H54 (cell line): ENCODE measurements at regions not wholly inside any gene's neighbourhood (a gene's known extent, or its start where the extent isn't known, plus 50 kb on each side); places are given as distances from the start of the nearest gene placed in this dataset.
"Not testable (repeated sequence)": the region's sequence is repeated elsewhere in the genome, so short reads cannot be mapped to it uniquely, and the experiment has no call there.

Source experiments
- DNase-seq: peaks from one replicate; pipeline ENCODE4 v3.0.0; 2011; ENCODE audit warnings: low spot score, mixed read lengths; ENCODE audit not compliant: insufficient read length
- FAIRE-seq: peaks from 3 replicates; lab custom pipeline; 2011; peaks lifted over from hg19 to GRCh38; lab: Jason Lieb, UNC
- POLR2A ChIP-seq: IDR thresholded peaks from 2 replicates; pipeline ENCODE4 v1.6.1; 2011; ENCODE audit warnings: low read depth, mild to moderate bottlenecking, low read length

DNA sequence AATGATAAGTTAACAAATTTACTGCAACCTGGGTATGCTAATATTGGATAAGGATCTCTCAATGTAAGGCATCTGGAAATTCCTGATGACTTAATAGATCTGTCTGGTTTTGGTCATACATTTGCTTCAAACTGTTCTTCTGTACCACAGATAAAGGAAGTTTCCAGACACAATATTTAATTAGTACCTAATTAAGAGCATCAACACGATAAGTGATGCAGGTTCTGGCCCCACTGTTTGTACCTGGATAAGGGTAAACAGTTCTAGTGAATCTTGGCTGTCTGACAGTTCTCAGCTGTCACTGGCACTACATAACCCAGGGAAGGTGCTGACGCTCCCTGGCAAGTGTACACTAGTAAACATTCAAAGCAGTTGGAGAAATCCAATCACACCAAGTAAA lies 165.6 kb downstream of the MZT1 start:
- FAIRE-seq, result no peak

GRCh38 chr13:72559716-72560115 lies 167.7 kb downstream of the MZT1 start:
- no peak for FAIRE-seq
- DNase-seq, result no peak
- no peak for TF ChIP-seq POLR2A

More for the DNA sequence above, 165.6 kb downstream of the MZT1 start:
- no peak for TF ChIP-seq POLR2A
- no peak for DNase-seq

DNA sequence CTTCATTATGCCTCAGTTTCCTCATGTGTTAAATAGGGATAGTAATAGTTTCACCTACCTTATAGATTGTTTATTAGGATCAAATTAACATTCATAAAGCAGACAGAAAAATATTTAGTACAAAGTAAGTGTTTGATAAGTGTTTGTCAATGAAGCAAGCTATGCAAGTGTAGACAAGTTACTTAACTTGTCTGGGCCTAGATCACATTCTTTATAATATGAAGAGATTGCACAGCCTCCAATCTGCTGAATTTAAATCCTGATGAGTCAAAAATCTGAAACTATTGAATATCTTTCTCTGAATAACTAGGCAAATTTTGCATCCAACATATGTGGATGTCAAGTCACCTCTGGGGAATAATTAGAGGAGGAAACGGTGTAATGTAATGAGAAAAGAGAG lies 170.5 kb downstream of the MZT1 start:
- no peak for TF ChIP-seq POLR2A
- DNase-seq (no peak), FAIRE-seq (no peak)

DNA sequence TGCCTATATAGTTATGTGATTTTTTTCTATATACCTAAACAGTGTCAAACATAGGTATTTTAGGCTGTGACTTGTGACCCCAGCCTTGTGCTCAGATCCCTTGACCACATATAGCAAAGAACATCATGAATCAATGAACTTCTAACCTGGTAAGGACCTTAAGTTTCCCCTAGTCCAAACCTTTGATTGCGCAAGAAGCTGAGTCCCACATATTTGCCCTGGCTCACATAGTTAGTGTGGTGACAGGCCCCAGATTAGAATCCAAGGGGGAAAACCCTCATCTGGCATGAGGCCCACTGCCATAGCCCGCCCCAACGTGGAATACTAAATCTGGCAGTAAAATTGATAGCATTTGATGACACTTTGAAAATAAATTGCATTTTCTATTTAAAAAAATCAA lies 171.8 kb downstream of the MZT1 start:
- no peak for TF ChIP-seq POLR2A
- DNase-seq (no peak), FAIRE-seq (no peak)

GRCh38 chr13:72552731-72553130 lies 174.7 kb downstream of the MZT1 start:
- DNase-seq (no peak), FAIRE-seq (no peak)
- no peak for TF ChIP-seq POLR2A

DNA sequence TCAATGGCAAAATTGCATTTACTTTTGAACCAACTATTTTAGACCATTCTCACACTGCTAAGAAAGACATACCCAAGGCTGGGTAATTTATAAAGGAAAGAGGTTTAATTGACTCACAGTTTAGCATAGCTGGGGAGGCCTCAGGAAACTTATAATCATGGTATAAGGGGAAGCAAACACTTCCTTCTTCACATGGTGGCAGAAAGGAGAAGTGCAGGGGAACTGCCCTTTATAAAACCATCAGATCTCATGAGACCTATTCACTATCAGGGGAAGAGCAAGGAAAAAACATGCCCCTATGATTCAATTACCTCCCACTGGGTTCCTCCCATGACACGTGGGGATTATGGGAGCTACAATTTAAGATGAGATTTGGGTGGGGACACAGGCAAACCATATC lies 181.5 kb downstream of the MZT1 start:
- FAIRE-seq, result not testable (repeated sequence)

GRCh38 chr13:72545030-72545719 lies 182.3 kb downstream of the MZT1 start:
- DNase-seq (no peak), FAIRE-seq (no peak)
- no peak for TF ChIP-seq POLR2A

More for the DNA sequence above, 181.5 kb downstream of the MZT1 start:
- DNase-seq, result not testable (repeated sequence)

GRCh38 chr13:72544042-72544441 lies 183.4 kb downstream of the MZT1 start:
- DNase-seq (no peak), FAIRE-seq (no peak)
- TF ChIP-seq POLR2A, result no peak

- FAIRE-seq (no peak), DNase-seq (no peak)
- TF ChIP-seq POLR2A, result no peak
These were observed 185.2 kb downstream of the MZT1 start for GRCh38 chr13:72542241-72542640.

DNA sequence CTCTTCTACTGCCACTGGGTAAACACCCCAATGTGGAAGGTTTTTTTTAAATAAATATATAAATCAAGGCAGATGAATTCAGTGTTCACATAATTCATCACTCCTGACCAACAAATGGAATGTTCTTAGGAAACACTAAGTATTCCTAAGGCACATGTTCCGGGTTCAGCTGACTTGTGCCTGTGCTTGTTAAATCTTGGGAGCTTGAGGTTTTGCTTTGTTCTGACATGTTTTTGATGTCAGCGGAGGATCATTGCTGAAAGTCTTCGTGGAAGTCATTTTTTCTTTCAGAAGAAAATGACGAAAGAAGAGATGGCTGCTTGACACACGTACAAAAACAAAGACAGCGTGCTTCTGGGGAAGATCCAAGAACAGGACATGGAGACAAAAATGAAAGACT lies 185.8 kb downstream of the MZT1 start:
- DNase-seq, result no peak
- no peak for TF ChIP-seq POLR2A
- no peak for FAIRE-seq

GRCh38 chr13:72540881-72541280 lies 186.5 kb downstream of the MZT1 start:
- no peak for DNase-seq
- FAIRE-seq, result no peak
- TF ChIP-seq POLR2A, result no peak

- DNase-seq (no peak), FAIRE-seq (no peak)
- TF ChIP-seq POLR2A, result no peak
These were observed 187.5 kb downstream of the MZT1 start for GRCh38 chr13:72539925-72540324.

- FAIRE-seq (no peak), DNase-seq (no peak)
- TF ChIP-seq POLR2A, result no peak
These were observed 189.6 kb downstream of the MZT1 start for GRCh38 chr13:72537782-72538181.

DNA sequence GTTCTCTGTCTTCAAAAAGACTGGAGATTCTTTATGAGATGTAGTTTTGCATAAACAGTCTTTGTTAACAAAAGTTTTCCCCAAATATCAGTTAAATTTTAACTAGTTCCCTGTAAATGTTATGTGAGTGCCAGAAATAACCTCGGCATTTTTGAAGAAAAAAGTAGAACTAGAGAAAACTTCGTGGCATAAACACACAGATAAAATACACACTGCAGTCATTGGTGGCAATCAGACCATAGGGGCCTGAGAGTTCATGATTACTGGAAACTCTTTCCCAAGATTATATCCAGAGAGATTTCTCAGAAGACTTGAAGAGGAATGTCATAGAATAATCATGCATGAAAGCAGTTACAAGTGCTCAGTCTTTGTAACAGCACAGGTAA lies 190.0 kb downstream of the MZT1 start:
- TF ChIP-seq POLR2A, result no peak
- no peak for FAIRE-seq
- DNase-seq, result no peak

- DNase-seq, result no peak
- no peak for TF ChIP-seq POLR2A
- FAIRE-seq, result no peak
These were observed 190.6 kb downstream of the MZT1 start for GRCh38 chr13:72536714-72537394.
